SU-DHL-6 (cell line): ENCODE measurements at regions not wholly inside any gene's neighbourhood (a gene's known extent, or its start where the extent isn't known, plus 50 kb on each side); places are given as distances from the start of the nearest gene placed in this dataset.

ENCODE experiments used
- H2AFZ ChIP-seq: fragments of 200-600 bp; sonication (generic); 2 replicates; pipeline ENCODE4 v1.6.1; 2014; ENCODE audit warnings: low read depth, mild to moderate bottlenecking, moderate library complexity, mixed read lengths, antibody characterized with exemption, low read length; ENCODE audit not compliant: severe bottlenecking
- H3F3A ChIP-seq: fragments of 200-600 bp; shearing (Covaris generic); 2 replicates; pipeline ENCODE4 v1.6.0; 2016; ENCODE audit warnings: antibody characterized with exemption, mild to moderate bottlenecking; ENCODE audit not compliant: insufficient read depth
- H3K27ac ChIP-seq: fragments of 200-600 bp; sonication (generic); 2 replicates; pipeline ENCODE4 v1.5.1; 2016; ENCODE audit warnings: low read depth, mild to moderate bottlenecking, low read length, moderate library complexity, mixed read lengths
- H3K27me3 ChIP-seq: fragments of 200-600 bp; sonication (generic), shearing (Covaris generic); 2 replicates; pipeline ENCODE4 v1.6.0; 2014; ENCODE audit warnings: mild to moderate bottlenecking, low read length
- H3K36me3 ChIP-seq: fragments of 200-600 bp; sonication (generic); 2 replicates; pipeline ENCODE4 v1.6.1; 2014; ENCODE audit warnings: mild to moderate bottlenecking, low read length, mixed read lengths
- H3K4me2 ChIP-seq: fragments of 300-600, 200-600 bp; shearing (Covaris generic), sonication (generic); 2 replicates; pipeline ENCODE4 v1.6.0; 2014; ENCODE audit warnings: low read length, low read depth, mild to moderate bottlenecking; ENCODE audit not compliant: poor library complexity, severe bottlenecking
- H3K4me3 ChIP-seq: fragments of 200-600 bp; sonication (generic); 2 replicates; pipeline ENCODE4 v1.5.1; 2014; ENCODE audit warnings: antibody characterized with exemption, low read length, mild to moderate bottlenecking, mixed read lengths; ENCODE audit not compliant: insufficient read depth, poor library complexity, severe bottlenecking
- H3K79me2 ChIP-seq: fragments of 200-600 bp; sonication (generic); 2 replicates; pipeline ENCODE4 v1.6.1; 2014; ENCODE audit warnings: mild to moderate bottlenecking, low read length, moderate library complexity; ENCODE audit not compliant: insufficient read depth
- H3K9ac ChIP-seq: fragments of 200-600 bp; sonication (generic); 2 replicates; pipeline ENCODE4 v1.7.0; 2014; ENCODE audit warnings: mild to moderate bottlenecking, low read length
- H3K9me2 ChIP-seq: fragments of 200-600 bp; sonication (generic); replicated peaks from 2 replicates; pipeline ENCODE4 v1.6.1; 2014; ENCODE audit warnings: low read length; ENCODE audit not compliant: insufficient read depth
- H3K9me3 ChIP-seq: fragments of 200-600 bp; sonication (generic); 2 replicates; pipeline ENCODE4 v1.6.1; 2014; ENCODE audit warnings: low read length, mixed read lengths; ENCODE audit not compliant: insufficient read depth
- H4K20me1 ChIP-seq: fragments of 200-600 bp; sonication (generic); 2 replicates; pipeline ENCODE4 v1.6.1; 2014; ENCODE audit warnings: low read depth, mild to moderate bottlenecking, antibody characterized with exemption, low read length, moderate library complexity, mixed read lengths
- EZH2phosphoT487 ChIP-seq: fragments of 200-600 bp; sonication (generic), shearing (Covaris generic); conservative IDR thresholded peaks from 2 replicates; pipeline ENCODE4 v1.6.1; 2018; ENCODE audit warnings: mild to moderate bottlenecking, antibody characterized with exemption, low read length, moderate library complexity, mixed read lengths
- TF ChIP-seq, protein P1 (sequence below): fragments of 200-600 bp; sonication (generic); IDR thresholded peaks from one replicate; pipeline ENCODE4 v1.5.1; 2017; ENCODE audit warnings: antibody characterized with exemption, mild to moderate bottlenecking, low read length, moderate library complexity; ENCODE audit not compliant: insufficient read depth, poor library complexity, severe bottlenecking

DNA sequence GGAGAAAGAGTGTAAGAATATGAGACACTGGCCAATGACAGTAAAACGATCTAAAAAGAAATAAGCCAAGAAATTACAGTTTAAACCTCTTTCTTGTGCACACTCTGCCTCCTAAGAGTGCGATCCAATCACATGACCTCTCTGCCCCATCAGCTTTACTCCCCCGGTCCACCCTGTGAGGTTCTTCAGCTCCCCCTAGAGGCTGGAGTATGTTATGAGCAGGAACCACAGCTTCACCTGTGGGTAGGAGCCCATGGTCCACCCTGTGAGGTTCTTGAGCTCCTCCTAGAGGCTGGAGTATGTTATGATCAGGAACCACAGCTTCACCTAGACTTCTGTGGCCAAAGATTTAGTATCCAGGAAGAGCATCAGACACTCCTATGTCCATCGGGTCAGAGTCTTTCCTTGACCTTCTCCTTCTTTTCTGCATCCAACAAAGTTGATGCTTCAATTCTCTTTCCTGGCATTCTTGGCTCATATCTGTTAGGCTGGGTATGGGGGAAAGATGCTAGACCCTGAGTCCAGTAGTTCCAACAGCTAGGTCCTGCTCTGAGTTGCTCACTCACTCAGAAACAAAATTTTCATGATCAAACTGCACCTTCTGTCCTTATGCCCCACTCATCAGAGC lies 164.0 kb downstream of the MINAR1 start:
- no peaks in the 10 kb centered on the region for H3K9me3 ChIP-seq
- H3K27me3 ChIP-seq = no peaks in the 10 kb centered on the region
- no peaks in the 10 kb centered on the region for H3K36me3 ChIP-seq
- H3K79me2 ChIP-seq = no peaks in the 10 kb centered on the region
- no peaks in the 10 kb centered on the region for H3K9me2 ChIP-seq
- peak overlapping the region; percentile 58 for H2AFZ ChIP-seq
- no peaks in the 10 kb centered on the region for H4K20me1 ChIP-seq
- no peak overlapping the region for H3K27ac ChIP-seq
- no peak overlapping the region for H3K9ac ChIP-seq
- H3K4me3 ChIP-seq = no peak overlapping the region
- TF ChIP-seq, protein P1, sequence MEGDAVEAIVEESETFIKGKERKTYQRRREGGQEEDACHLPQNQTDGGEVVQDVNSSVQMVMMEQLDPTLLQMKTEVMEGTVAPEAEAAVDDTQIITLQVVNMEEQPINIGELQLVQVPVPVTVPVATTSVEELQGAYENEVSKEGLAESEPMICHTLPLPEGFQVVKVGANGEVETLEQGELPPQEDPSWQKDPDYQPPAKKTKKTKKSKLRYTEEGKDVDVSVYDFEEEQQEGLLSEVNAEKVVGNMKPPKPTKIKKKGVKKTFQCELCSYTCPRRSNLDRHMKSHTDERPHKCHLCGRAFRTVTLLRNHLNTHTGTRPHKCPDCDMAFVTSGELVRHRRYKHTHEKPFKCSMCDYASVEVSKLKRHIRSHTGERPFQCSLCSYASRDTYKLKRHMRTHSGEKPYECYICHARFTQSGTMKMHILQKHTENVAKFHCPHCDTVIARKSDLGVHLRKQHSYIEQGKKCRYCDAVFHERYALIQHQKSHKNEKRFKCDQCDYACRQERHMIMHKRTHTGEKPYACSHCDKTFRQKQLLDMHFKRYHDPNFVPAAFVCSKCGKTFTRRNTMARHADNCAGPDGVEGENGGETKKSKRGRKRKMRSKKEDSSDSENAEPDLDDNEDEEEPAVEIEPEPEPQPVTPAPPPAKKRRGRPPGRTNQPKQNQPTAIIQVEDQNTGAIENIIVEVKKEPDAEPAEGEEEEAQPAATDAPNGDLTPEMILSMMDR = peak; percentile 97
- no peak for TF ChIP-seq EZH2phosphoT487
- H3F3A ChIP-seq = no peaks in the 10 kb centered on the region
- peak overlapping the region; percentile 9 for H3K4me2 ChIP-seq

GRCh38 chr15:79598639-79599038 lies 166.5 kb downstream of the MINAR1 start:
- no peaks in the 10 kb centered on the region for H3K27me3 ChIP-seq
- no peaks in the 10 kb centered on the region for H3K79me2 ChIP-seq
- H2AFZ ChIP-seq = no peak overlapping the region
- no peaks in the 10 kb centered on the region for H3K9me2 ChIP-seq
- no peak overlapping the region for H3K27ac ChIP-seq
- TF ChIP-seq, protein P1 = no peak
- TF ChIP-seq EZH2phosphoT487 = no peak
- no peaks in the 10 kb centered on the region for H3K36me3 ChIP-seq
- no peak overlapping the region for H3K4me2 ChIP-seq
- H3K9me3 ChIP-seq = no peaks in the 10 kb centered on the region
- H3F3A ChIP-seq = no peaks in the 10 kb centered on the region
- H3K9ac ChIP-seq = no peak overlapping the region
- H4K20me1 ChIP-seq = no peaks in the 10 kb centered on the region
- no peak overlapping the region for H3K4me3 ChIP-seq

DNA sequence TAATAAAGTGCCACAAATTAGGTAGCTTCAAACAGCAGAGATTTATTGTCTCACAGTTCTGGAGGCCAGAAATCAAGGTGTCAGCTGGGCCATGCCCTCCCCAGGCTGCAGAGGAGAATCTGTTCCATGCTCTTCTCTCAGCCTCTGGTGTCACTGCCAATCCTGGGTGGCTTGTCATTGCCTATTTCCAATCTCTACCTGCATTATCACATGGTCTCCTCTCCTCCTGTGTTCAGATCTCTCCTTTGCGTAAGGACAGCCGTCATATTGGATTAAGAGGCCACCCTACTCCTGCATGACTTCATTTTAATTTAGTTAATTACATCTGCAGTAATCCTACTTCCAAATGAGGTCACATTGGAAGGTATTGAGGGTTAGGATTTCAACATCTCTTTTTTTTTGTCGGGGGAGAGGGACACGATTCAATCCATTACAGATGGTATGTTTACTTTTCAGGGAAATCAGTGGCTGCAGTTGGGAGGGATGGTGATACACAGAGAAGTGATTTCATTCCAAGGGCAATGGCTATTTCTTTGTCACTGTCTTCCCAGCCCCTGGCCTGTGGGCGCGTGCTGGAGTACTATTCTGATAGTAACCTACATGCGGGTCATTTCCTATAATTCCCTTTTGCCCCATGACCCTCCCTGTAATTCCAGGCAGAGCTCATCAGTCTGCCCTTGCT lies 169.4 kb downstream of the MINAR1 start:
- Histone ChIP-seq H3K4me3 (no peak overlapping the region), H3K27me3 (no peaks in the 10 kb centered on the region), H4K20me1 (no peaks in the 10 kb centered on the region), H3K9me3 (no peaks in the 10 kb centered on the region), H3K4me2 (no peak overlapping the region), H3K36me3 (no peaks in the 10 kb centered on the region), H3K9ac (no peak overlapping the region), H3K9me2 (no peaks in the 10 kb centered on the region), H3F3A (no peaks in the 10 kb centered on the region), H3K79me2 (no peaks in the 10 kb centered on the region), H3K27ac (no peak overlapping the region), H2AFZ (no peak overlapping the region)
- TF ChIP-seq, protein P1 = no peak
- no peak for TF ChIP-seq EZH2phosphoT487
